ENCODE measurements at regions not wholly inside any gene's neighbourhood (a gene's known extent, or its start where the extent isn't known, plus 50 kb on each side); places are given as distances from the start of the nearest gene placed in this dataset.
A peak's percentile ranks its signal among the peaks of the same experiment; 100 is the strongest.
"Not testable (repeated sequence)": the region's sequence is repeated elsewhere in the genome, so short reads cannot be mapped to it uniquely, and the experiment has no call there.

GRCh38 chr2:67896076-67896475 lies 166.7 kb downstream of the C1D start:
- Histone ChIP-seq H3K36me3 (replicated peaks; ENCODE audit: control insufficient read depth, insufficient read depth, low read length) (no peaks in the 10 kb centered on the region), H3K27me3 (ENCODE audit: control insufficient read depth, insufficient read depth, low read length) (peaks cover 8% of the 10 kb centered on the region; the same call in 1 of the 2 replicates), H3K4me3 (ENCODE audit: insufficient read depth, low read depth, low read length) (no peak overlapping the region)
- DNase-seq, result no peak

- Histone ChIP-seq H3K4me3 (ENCODE audit: insufficient read depth, low read depth, low read length) (no peak overlapping the region), H3K36me3 (replicated peaks; ENCODE audit: control insufficient read depth, insufficient read depth, low read length) (no peaks in the 10 kb centered on the region), H3K27me3 (ENCODE audit: control insufficient read depth, insufficient read depth, low read length) (peaks cover 8% of the 10 kb centered on the region; the same call in 1 of the 2 replicates)
- no peak for DNase-seq
These were observed 166.3 kb downstream of the C1D start for GRCh38 chr2:67896476-67896875.

GRCh38 chr2:67898595-67898994 lies 164.2 kb downstream of the C1D start:
- Histone ChIP-seq H3K4me3 (ENCODE audit: insufficient read depth, low read depth, low read length) (no peak overlapping the region), H3K27me3 (ENCODE audit: control insufficient read depth, insufficient read depth, low read length) (peaks cover 8% of the 10 kb centered on the region; the same call in 1 of the 2 replicates), H3K36me3 (replicated peaks; ENCODE audit: control insufficient read depth, insufficient read depth, low read length) (no peaks in the 10 kb centered on the region)
- no peak for DNase-seq

- Histone ChIP-seq H3K27me3 (ENCODE audit: control insufficient read depth, insufficient read depth, low read length) (peaks cover 8% of the 10 kb centered on the region; the same call in 1 of the 2 replicates), H3K4me3 (ENCODE audit: insufficient read depth, low read depth, low read length) (no peak overlapping the region), H3K36me3 (replicated peaks; ENCODE audit: control insufficient read depth, insufficient read depth, low read length) (no peaks in the 10 kb centered on the region)
- DNase-seq, result no peak
These were observed 163.6 kb downstream of the C1D start for GRCh38 chr2:67899187-67899586.

- H3K36me3 ChIP-seq (replicated peaks; ENCODE audit: control insufficient read depth, insufficient read depth, low read length), result no peaks in the 10 kb centered on the region
- H3K4me3 ChIP-seq (ENCODE audit: insufficient read depth, low read depth, low read length), result no peak overlapping the region
- H3K27me3 ChIP-seq (ENCODE audit: control insufficient read depth, insufficient read depth, low read length), result peaks cover 8% of the 10 kb centered on the region; the same call in 1 of the 2 replicates
- no peak for DNase-seq
These were observed 162.0 kb downstream of the C1D start for GRCh38 chr2:67900826-67901225.

GRCh38 chr2:67904566-67904965 lies 158.2 kb downstream of the C1D start:
- Histone ChIP-seq H3K4me3 (ENCODE audit: insufficient read depth, low read depth, low read length) (no peak overlapping the region), H3K27me3 (ENCODE audit: control insufficient read depth, insufficient read depth, low read length) (no peaks in the 10 kb centered on the region; the same call in 1 of the 2 replicates), H3K36me3 (replicated peaks; ENCODE audit: control insufficient read depth, insufficient read depth, low read length) (no peaks in the 10 kb centered on the region)
- no peak for DNase-seq

GRCh38 chr2:67904966-67905365 lies 157.8 kb downstream of the C1D start:
- Histone ChIP-seq H3K4me3 (ENCODE audit: insufficient read depth, low read depth, low read length) (no peak overlapping the region), H3K27me3 (ENCODE audit: control insufficient read depth, insufficient read depth, low read length) (no peaks in the 10 kb centered on the region; the same call in 1 of the 2 replicates), H3K36me3 (replicated peaks; ENCODE audit: control insufficient read depth, insufficient read depth, low read length) (no peaks in the 10 kb centered on the region)
- DNase-seq, result no peak

- not testable (repeated sequence) for H3K4me3 ChIP-seq (ENCODE audit: insufficient read depth, low read depth, low read length); H3K36me3 ChIP-seq (replicated peaks; ENCODE audit: control insufficient read depth, insufficient read depth, low read length); DNase-seq; H3K27me3 ChIP-seq (ENCODE audit: control insufficient read depth, insufficient read depth, low read length)
These were observed 156.3 kb downstream of the C1D start for GRCh38 chr2:67906547-67906946.

GRCh38 chr2:67917332-67918054 lies 145.3 kb downstream of the C1D start:
- Histone ChIP-seq H3K4me3 (ENCODE audit: insufficient read depth, low read depth, low read length) (no peak overlapping the region), H3K36me3 (replicated peaks; ENCODE audit: control insufficient read depth, insufficient read depth, low read length) (no peaks in the 10 kb centered on the region), H3K27me3 (ENCODE audit: control insufficient read depth, insufficient read depth, low read length) (no peaks in the 10 kb centered on the region; the same call in 1 of the 2 replicates)
- DNase-seq, result no peak

GRCh38 chr2:67918471-67918870 lies 144.3 kb downstream of the C1D start:
- Histone ChIP-seq H3K36me3 (replicated peaks; ENCODE audit: control insufficient read depth, insufficient read depth, low read length) (no peaks in the 10 kb centered on the region), H3K27me3 (ENCODE audit: control insufficient read depth, insufficient read depth, low read length) (no peaks in the 10 kb centered on the region; the same call in 1 of the 2 replicates), H3K4me3 (ENCODE audit: insufficient read depth, low read depth, low read length) (no peak overlapping the region)
- DNase-seq, result no peak

GRCh38 chr2:67919490-67919889 lies 143.3 kb downstream of the C1D start:
- no peak overlapping the region for H3K4me3 ChIP-seq (ENCODE audit: insufficient read depth, low read depth, low read length)
- no peaks in the 10 kb centered on the region; the same call in 1 of the 2 replicates for H3K27me3 ChIP-seq (ENCODE audit: control insufficient read depth, insufficient read depth, low read length)
- no peak for DNase-seq
- H3K36me3 ChIP-seq (replicated peaks; ENCODE audit: control insufficient read depth, insufficient read depth, low read length), result no peaks in the 10 kb centered on the region

- no peak for DNase-seq
- no peaks in the 10 kb centered on the region for H3K36me3 ChIP-seq (replicated peaks; ENCODE audit: control insufficient read depth, insufficient read depth, low read length)
- H3K4me3 ChIP-seq (ENCODE audit: insufficient read depth, low read depth, low read length), result no peak overlapping the region
- no peaks in the 10 kb centered on the region; the same call in 1 of the 2 replicates for H3K27me3 ChIP-seq (ENCODE audit: control insufficient read depth, insufficient read depth, low read length)
These were observed 140.6 kb downstream of the C1D start for GRCh38 chr2:67922080-67922785.

- peaks cover 3% of the 10 kb centered on the region for H3K27me3 ChIP-seq (ENCODE audit: control insufficient read depth, insufficient read depth, low read length)
- H3K4me3 ChIP-seq (ENCODE audit: insufficient read depth, low read depth, low read length), result no peak overlapping the region
- DNase-seq, result no peak
- no peaks in the 10 kb centered on the region for H3K36me3 ChIP-seq (replicated peaks; ENCODE audit: control insufficient read depth, insufficient read depth, low read length)
These were observed 139.1 kb downstream of the C1D start for GRCh38 chr2:67923696-67924095.

GRCh38 chr2:67927501-67927900 lies 135.3 kb downstream of the C1D start:
- DNase-seq, result peak; percentile 40
- H3K36me3 ChIP-seq (replicated peaks; ENCODE audit: control insufficient read depth, insufficient read depth, low read length), result no peaks in the 10 kb centered on the region
- H3K27me3 ChIP-seq (ENCODE audit: control insufficient read depth, insufficient read depth, low read length), result peaks cover 3% of the 10 kb centered on the region
- no peak overlapping the region for H3K4me3 ChIP-seq (ENCODE audit: insufficient read depth, low read depth, low read length)

GRCh38 chr2:67930156-67930555 lies 132.6 kb downstream of the C1D start:
- Histone ChIP-seq H3K36me3 (replicated peaks; ENCODE audit: control insufficient read depth, insufficient read depth, low read length) (no peaks in the 10 kb centered on the region), H3K4me3 (ENCODE audit: insufficient read depth, low read depth, low read length) (no peak overlapping the region), H3K27me3 (ENCODE audit: control insufficient read depth, insufficient read depth, low read length) (peaks cover 3% of the 10 kb centered on the region)
- DNase-seq, result peak; percentile 56
